Neural crest cell (in vitro differentiated cells): ENCODE measurements at regions not wholly inside any gene's neighbourhood (a gene's known extent, or its start where the extent isn't known, plus 50 kb on each side); places are given as distances from the start of the nearest gene placed in this dataset.

ENCODE experiments used
- DNase-seq: peaks from one replicate; pipeline ENCODE4 v3.0.0; 2021; ENCODE audit warnings: low read depth, mixed read lengths, low spot score
- H3K27ac Mint-ChIP-seq: one replicate; pipeline ENCODE4 v1.8.0; 2021; ENCODE audit warnings: mild to moderate bottlenecking, mixed read lengths; ENCODE audit not compliant: unreplicated experiment
- H3K27me3 Mint-ChIP-seq: 2 replicates; pipeline ENCODE4 v1.8.0; 2021; ENCODE audit warnings: low read depth, mild to moderate bottlenecking, mixed read lengths
- H3K36me3 Mint-ChIP-seq: 2 replicates; pipeline ENCODE4 v1.8.0; 2021; ENCODE audit warnings: low read depth, mild to moderate bottlenecking, mixed read lengths
- H3K4me1 Mint-ChIP-seq: 2 replicates; pipeline ENCODE4 v1.8.0; 2021; ENCODE audit warnings: mixed read lengths
- H3K4me3 Mint-ChIP-seq: one replicate; pipeline ENCODE4 v1.8.0; 2021; ENCODE audit warnings: mild to moderate bottlenecking, mixed read lengths
- H3K9me3 Mint-ChIP-seq: 2 replicates; pipeline ENCODE4 v1.8.0; 2021; ENCODE audit warnings: mixed read lengths
- CTCF ChIP-seq: fragments of 200-600 bp; sonication (generic); conservative IDR thresholded peaks from 2 replicates; pipeline ENCODE4 v1.5.0; 2021; ENCODE audit warnings: antibody characterized with exemption, mild to moderate bottlenecking

- H3K4me1 Mint-ChIP-seq = no peaks in the 10 kb centered on the region
- no peak overlapping the region for H3K27ac Mint-ChIP-seq
- TF ChIP-seq CTCF = no peak
- no peak for DNase-seq
- H3K27me3 Mint-ChIP-seq = no peaks in the 10 kb centered on the region
- H3K36me3 Mint-ChIP-seq = no peaks in the 10 kb centered on the region
- H3K4me3 Mint-ChIP-seq = no peak overlapping the region
- no peaks in the 10 kb centered on the region for H3K9me3 Mint-ChIP-seq
These were observed 253.0 kb downstream of the PCDH20 start for GRCh38 chr13:61162636-61163035.

GRCh38 chr13:61162106-61162505 lies 253.5 kb downstream of the PCDH20 start:
- no peak for DNase-seq
- Mint-ChIP-seq H3K4me3 (no peak overlapping the region), H3K27ac (no peak overlapping the region), H3K4me1 (no peaks in the 10 kb centered on the region), H3K9me3 (no peaks in the 10 kb centered on the region), H3K27me3 (no peaks in the 10 kb centered on the region), H3K36me3 (no peaks in the 10 kb centered on the region)
- no peak for TF ChIP-seq CTCF

- no peaks in the 10 kb centered on the region for H3K4me1 Mint-ChIP-seq
- H3K36me3 Mint-ChIP-seq = no peaks in the 10 kb centered on the region
- TF ChIP-seq CTCF = no peak
- no peaks in the 10 kb centered on the region for H3K27me3 Mint-ChIP-seq
- H3K9me3 Mint-ChIP-seq = no peaks in the 10 kb centered on the region
- H3K27ac Mint-ChIP-seq = no peak overlapping the region
- no peak overlapping the region for H3K4me3 Mint-ChIP-seq
- no peak for DNase-seq
These were observed 258.9 kb downstream of the PCDH20 start for GRCh38 chr13:61156753-61157152.

GRCh38 chr13:61151062-61151461 lies 264.6 kb downstream of the PCDH20 start:
- TF ChIP-seq CTCF = no peak
- H3K4me1 Mint-ChIP-seq = peaks cover 9% of the 10 kb centered on the region
- no peak for DNase-seq
- no peaks in the 10 kb centered on the region for H3K27me3 Mint-ChIP-seq
- no peak overlapping the region for H3K4me3 Mint-ChIP-seq
- H3K27ac Mint-ChIP-seq = no peak overlapping the region
- H3K9me3 Mint-ChIP-seq = no peaks in the 10 kb centered on the region
- H3K36me3 Mint-ChIP-seq = no peaks in the 10 kb centered on the region

GRCh38 chr13:61149331-61149730 lies 266.3 kb downstream of the PCDH20 start:
- no peaks in the 10 kb centered on the region for H3K27me3 Mint-ChIP-seq
- no peaks in the 10 kb centered on the region for H3K36me3 Mint-ChIP-seq
- no peak overlapping the region for H3K4me3 Mint-ChIP-seq
- peaks cover 9% of the 10 kb centered on the region for H3K4me1 Mint-ChIP-seq
- DNase-seq = no peak
- no peak overlapping the region for H3K27ac Mint-ChIP-seq
- H3K9me3 Mint-ChIP-seq = no peaks in the 10 kb centered on the region
- no peak for TF ChIP-seq CTCF
